GM13977 (cell line): ENCODE measurements at regions not wholly inside any gene's neighbourhood (a gene's known extent, or its start where the extent isn't known, plus 50 kb on each side); places are given as distances from the start of the nearest gene placed in this dataset.

ENCODE experiments used
- DNase-seq: peaks from one replicate; pipeline ENCODE4 v3.0.0; 2012; ENCODE audit warnings: low spot score
- CTCF ChIP-seq: IDR thresholded peaks from 2 replicates; pipeline ENCODE4 v1.5.1; 2012; ENCODE audit warnings: mild to moderate bottlenecking, control low read depth; ENCODE audit not compliant: insufficient read depth; ENCODE audit errors: extremely low read depth, missing control alignments
- in situ Hi-C: fragments of 300-500 bp; cut with MboI; formaldehyde crosslinking; loops from one replicate; pipeline ENCODE4 v1.12.0; 2022; ENCODE audit warnings: low sequenced_read_pairs, low pct_unique_long_range_greater_than_20kb, mixed read lengths, inconsistent platforms; ENCODE audit not compliant: unreplicated experiment

DNA sequence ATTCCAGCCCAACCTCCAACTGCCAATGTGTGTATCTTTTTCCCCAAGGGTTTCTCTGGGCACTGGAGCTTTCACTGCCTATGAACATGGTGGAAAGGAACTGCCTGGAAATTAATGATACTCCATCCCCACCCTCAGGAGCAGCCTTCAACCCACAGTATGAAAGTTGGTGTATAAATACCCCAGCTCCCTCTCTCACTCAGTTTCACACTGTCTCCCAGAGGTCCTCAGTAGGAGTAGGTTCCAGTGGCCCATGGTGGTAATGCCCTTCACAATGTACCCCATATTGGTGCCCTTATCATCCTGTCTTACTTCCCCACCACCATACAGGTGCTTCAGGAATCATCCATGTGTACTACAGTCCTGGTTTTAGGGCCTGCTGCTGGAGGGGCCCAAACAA lies 462.6 kb downstream of the MIAT start:
- no peak for DNase-seq
- TF ChIP-seq CTCF = no peak
- in situ Hi-C loops = no loop called here

GRCh38 chr22:27122574-27122973 lies 465.2 kb downstream of the MIAT start:
- no peak for TF ChIP-seq CTCF
- in situ Hi-C loops = no loop called here
- DNase-seq = no peak

DNA sequence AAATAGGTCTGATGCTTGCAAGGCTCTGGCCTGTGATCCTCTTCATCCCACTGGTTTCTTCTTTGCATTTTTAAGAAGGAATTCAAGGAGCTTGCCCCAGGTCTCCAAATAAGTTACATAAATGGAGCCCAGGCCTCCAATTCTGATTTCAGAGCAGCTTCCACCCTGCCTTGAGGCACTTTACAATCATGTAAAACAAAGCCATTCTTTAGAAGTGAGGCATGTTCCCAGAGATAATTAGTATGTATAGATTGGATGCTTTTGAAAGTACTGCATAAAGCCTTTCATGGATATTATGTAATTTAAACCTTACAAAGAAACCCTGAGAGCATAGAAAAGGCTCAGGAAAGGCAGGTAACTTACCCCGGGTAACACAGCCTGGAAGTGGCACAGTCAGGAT lies 466.5 kb downstream of the MIAT start:
- DNase-seq = no peak
- in situ Hi-C loops = no loop called here
- no peak for TF ChIP-seq CTCF

- in situ Hi-C loops = no loop called here
- no peak for TF ChIP-seq CTCF
- no peak for DNase-seq
These were observed 467.1 kb downstream of the MIAT start for GRCh38 chr22:27124351-27124966.

- DNase-seq = no peak
- no peak for TF ChIP-seq CTCF
- in situ Hi-C loops = no loop called here
These were observed 468.2 kb downstream of the MIAT start for GRCh38 chr22:27125539-27125938.

- in situ Hi-C loops = no loop called here
- no peak for TF ChIP-seq CTCF
- no peak for DNase-seq
These were observed 470.5 kb downstream of the MIAT start for GRCh38 chr22:27127911-27128310.
